RWPE2 (cell line): ENCODE measurements at regions not wholly inside any gene's neighbourhood (a gene's known extent, or its start where the extent isn't known, plus 50 kb on each side); places are given as distances from the start of the nearest gene placed in this dataset.

ENCODE experiments used
- ATAC-seq: fragments of 200-7000 bp; cut with Tn5 transposase; 3 replicates; pipeline ENCODE4 v1.9.1; 2021; ENCODE audit warnings: low read depth
- DNase-seq: peaks from one replicate; pipeline ENCODE4 v3.0.0-alpha.2; 2020; ENCODE audit warnings: low spot score
- H3K27ac ChIP-seq: fragments of 450-650 bp; 2 replicates; pipeline ENCODE4 v1.5.1; 2017; ENCODE audit warnings: mild to moderate bottlenecking; ENCODE audit not compliant: poor library complexity, severe bottlenecking
- H3K27me3 ChIP-seq: fragments of 250-450 bp; sonication (Bioruptor Pico); 2 replicates; pipeline ENCODE4 v1.5.1; 2021; ENCODE audit warnings: mild to moderate bottlenecking, moderate library complexity; ENCODE audit not compliant: insufficient read depth, poor library complexity, severe bottlenecking
- H3K36me3 ChIP-seq: fragments of 250-450 bp; sonication (Bioruptor Pico); 2 replicates; pipeline ENCODE4 v1.5.1; 2020; ENCODE audit warnings: low read depth, mild to moderate bottlenecking, moderate library complexity
- H3K4me1 ChIP-seq: fragments of 250-450 bp; sonication (Bioruptor Pico); 2 replicates; pipeline ENCODE4 v1.5.1; 2021; ENCODE audit warnings: mild to moderate bottlenecking, moderate library complexity; ENCODE audit not compliant: insufficient read depth, poor library complexity, severe bottlenecking
- H3K4me3 ChIP-seq: fragments of 250-450 bp; sonication (Bioruptor Pico); 2 replicates; pipeline ENCODE4 v1.5.1; 2021; ENCODE audit warnings: mild to moderate bottlenecking, moderate library complexity; ENCODE audit not compliant: severe bottlenecking
- H3K9me3 ChIP-seq: fragments of 250-450 bp; sonication (Bioruptor Pico); 2 replicates; pipeline ENCODE4 v1.5.1; 2021; ENCODE audit warnings: mild to moderate bottlenecking, moderate library complexity; ENCODE audit not compliant: severe bottlenecking
- TF ChIP-seq, protein P1 (sequence below): fragments of 450-650 bp; IDR thresholded peaks from one replicate; pipeline ENCODE4 v1.5.1; 2017; ENCODE audit warnings: mild to moderate bottlenecking, moderate library complexity; ENCODE audit not compliant: poor library complexity, severe bottlenecking

DNA sequence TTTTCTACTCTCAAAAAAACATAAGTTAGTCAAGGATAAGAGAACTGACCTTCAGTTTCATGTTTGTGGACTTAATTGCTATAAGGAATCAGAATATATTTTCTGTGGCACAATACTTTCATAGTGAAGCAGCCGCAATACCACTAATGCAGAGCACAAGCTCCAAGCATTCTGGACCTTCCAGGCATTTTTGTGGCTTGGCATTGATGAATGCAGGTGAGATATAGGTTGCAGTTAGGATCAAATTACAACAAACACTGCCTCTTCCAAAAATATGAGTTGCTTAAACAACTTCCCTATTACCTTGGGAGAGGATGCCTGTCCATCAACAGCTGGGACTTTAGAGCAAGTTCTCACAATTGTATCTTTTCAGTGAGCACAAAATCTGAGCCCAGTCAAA is 162.8 kb upstream of the RSPO3 start:
- no peaks in the 10 kb centered on the region for H3K4me1 ChIP-seq
- TF ChIP-seq, protein P1, sequence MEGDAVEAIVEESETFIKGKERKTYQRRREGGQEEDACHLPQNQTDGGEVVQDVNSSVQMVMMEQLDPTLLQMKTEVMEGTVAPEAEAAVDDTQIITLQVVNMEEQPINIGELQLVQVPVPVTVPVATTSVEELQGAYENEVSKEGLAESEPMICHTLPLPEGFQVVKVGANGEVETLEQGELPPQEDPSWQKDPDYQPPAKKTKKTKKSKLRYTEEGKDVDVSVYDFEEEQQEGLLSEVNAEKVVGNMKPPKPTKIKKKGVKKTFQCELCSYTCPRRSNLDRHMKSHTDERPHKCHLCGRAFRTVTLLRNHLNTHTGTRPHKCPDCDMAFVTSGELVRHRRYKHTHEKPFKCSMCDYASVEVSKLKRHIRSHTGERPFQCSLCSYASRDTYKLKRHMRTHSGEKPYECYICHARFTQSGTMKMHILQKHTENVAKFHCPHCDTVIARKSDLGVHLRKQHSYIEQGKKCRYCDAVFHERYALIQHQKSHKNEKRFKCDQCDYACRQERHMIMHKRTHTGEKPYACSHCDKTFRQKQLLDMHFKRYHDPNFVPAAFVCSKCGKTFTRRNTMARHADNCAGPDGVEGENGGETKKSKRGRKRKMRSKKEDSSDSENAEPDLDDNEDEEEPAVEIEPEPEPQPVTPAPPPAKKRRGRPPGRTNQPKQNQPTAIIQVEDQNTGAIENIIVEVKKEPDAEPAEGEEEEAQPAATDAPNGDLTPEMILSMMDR, result no peak
- no peaks in the 10 kb centered on the region for H3K36me3 ChIP-seq
- H3K27ac ChIP-seq, result no peak overlapping the region
- ATAC-seq (peak; percentile 97), DNase-seq (no peak)
- H3K27me3 ChIP-seq, result no peaks in the 10 kb centered on the region
- no peak overlapping the region for H3K4me3 ChIP-seq
- no peaks in the 10 kb centered on the region for H3K9me3 ChIP-seq

DNA sequence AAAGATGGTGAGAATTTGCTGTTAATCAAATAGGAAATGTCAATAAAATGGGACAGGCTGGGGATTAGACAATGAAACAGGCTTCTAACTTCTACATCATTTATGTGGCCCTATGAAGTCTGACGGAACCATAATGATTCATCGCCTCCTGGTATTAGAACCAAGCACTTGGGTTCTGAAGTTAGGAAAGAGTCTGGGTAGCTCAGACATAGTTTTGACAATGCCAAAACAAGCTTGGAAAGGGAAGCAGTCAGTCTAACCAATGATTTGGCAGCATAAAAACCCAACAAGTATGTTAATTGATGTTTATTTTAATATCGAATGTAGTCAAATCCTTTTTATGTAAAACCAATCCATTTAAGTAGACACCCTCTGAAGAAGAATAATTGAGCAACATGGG is 160.8 kb upstream of the RSPO3 start:
- ATAC-seq (no peak), DNase-seq (no peak)
- TF ChIP-seq, protein P1, result no peak
- H3K36me3 ChIP-seq, result no peaks in the 10 kb centered on the region
- no peaks in the 10 kb centered on the region for H3K27me3 ChIP-seq
- H3K4me3 ChIP-seq, result no peak overlapping the region
- no peaks in the 10 kb centered on the region for H3K4me1 ChIP-seq
- no peak overlapping the region for H3K27ac ChIP-seq
- no peaks in the 10 kb centered on the region for H3K9me3 ChIP-seq

- DNase-seq (no peak), ATAC-seq (peak; percentile 57; the same call in 2 of the 3 replicates)
- Histone ChIP-seq H3K9me3 (no peaks in the 10 kb centered on the region), H3K27me3 (no peaks in the 10 kb centered on the region), H3K36me3 (no peaks in the 10 kb centered on the region), H3K4me1 (no peaks in the 10 kb centered on the region), H3K27ac (no peak overlapping the region), H3K4me3 (no peak overlapping the region)
- TF ChIP-seq, protein P1, result no peak
Measured at GRCh38 chr6:126959765-126960164, 158.7 kb upstream of the RSPO3 start.

- Histone ChIP-seq H3K27me3 (no peaks in the 10 kb centered on the region), H3K27ac (no peak overlapping the region), H3K4me3 (no peak overlapping the region), H3K9me3 (no peaks in the 10 kb centered on the region), H3K36me3 (no peaks in the 10 kb centered on the region), H3K4me1 (no peaks in the 10 kb centered on the region)
- TF ChIP-seq, protein P1, result no peak
- ATAC-seq (no peak), DNase-seq (no peak)
Measured at GRCh38 chr6:126963077-126963809, 155.2 kb upstream of the RSPO3 start.

DNA sequence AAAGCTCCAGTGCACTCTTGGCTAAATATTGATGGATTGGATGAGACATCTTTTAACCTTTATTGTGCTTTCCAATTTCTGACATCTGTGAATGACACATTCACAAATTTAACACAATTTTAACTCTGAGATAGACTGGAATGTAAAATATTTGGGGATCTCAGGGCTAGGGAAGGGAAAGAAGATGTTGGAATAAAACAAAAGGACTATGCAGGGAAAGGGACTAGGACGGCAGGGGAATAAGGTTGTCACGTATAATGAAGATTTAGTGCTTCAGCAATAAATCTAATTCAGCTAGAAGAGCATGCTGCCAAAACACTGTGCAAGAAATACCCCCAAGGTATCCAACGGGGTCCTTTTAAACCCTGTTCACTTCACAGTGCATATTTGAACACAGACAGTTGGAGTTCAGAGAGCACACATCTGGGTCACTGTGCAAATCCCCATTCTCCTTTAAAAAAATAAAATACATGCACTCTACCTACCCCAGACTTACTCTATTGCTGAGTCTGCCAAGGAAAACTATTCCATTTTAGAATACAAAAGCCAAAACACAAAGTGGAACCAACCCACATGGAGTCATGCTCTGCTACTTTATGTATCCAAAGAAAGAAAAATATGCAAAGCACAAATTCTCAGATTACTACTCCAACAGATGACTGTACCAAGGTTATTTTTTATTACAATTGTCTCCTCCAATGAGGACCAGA is 151.0 kb upstream of the RSPO3 start:
- no peaks in the 10 kb centered on the region for H3K4me1 ChIP-seq
- no peak overlapping the region for H3K4me3 ChIP-seq
- no peaks in the 10 kb centered on the region for H3K36me3 ChIP-seq
- H3K27ac ChIP-seq, result no peak overlapping the region
- no peak for ATAC-seq
- no peaks in the 10 kb centered on the region for H3K27me3 ChIP-seq
- no peak for DNase-seq
- H3K9me3 ChIP-seq, result no peaks in the 10 kb centered on the region
- TF ChIP-seq, protein P1, result no peak
